ENCODE measurements at regions not wholly inside any gene's neighbourhood (a gene's known extent, or its start where the extent isn't known, plus 50 kb on each side); places are given as distances from the start of the nearest gene placed in this dataset.

DNA sequence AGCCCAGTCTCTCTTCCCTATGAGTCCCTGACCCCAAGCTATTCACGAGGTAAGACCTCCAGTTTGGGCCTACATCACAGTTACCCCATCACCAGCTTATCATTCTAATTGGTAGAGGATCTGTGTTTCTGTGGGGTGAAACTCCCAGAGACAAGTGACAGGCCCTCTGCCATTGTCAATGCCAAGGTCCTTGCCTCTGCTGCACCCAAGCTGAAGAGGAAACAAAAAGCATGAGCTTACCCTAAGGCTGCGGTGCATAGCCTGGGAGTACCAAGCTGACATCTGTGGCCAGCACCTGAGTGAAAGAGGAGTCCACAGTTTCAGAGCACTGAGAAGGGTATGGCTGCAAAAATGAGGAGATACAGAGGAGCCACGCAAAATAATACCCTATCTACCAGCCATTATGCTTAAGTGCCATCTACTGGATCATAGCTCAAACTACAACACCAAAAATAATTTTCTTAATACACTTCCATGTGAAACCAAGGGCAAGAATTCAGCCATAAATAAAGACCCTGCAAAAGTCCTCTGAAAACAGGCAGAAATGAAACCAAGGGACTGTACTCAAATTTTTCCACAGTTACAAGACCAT, 62.3 kb upstream of the ANO5 start:
- Histone ChIP-seq H3K9me3 (replicated peaks in 1 of 3) (no peaks in the 10 kb centered on the region), H3K36me3 (replicated peaks in 1 of 2) (no peaks in the 10 kb centered on the region), H3K27me3 (no peaks in the 10 kb centered on the region), H3K4me3 (no peak overlapping the region), H3K4me1 (replicated peaks in 1 of 2) (no peaks in the 10 kb centered on the region), H3K27ac (no peak overlapping the region)
- whole genome bisulfite sequencing, 4 donors = 43 to 56% (median 44%) methylated on average over 3 of the region's 3 CpGs
- intact Hi-C loops (cut with DNase I) = no loop called here
- DNase-seq = no peak
- TF ChIP-seq, protein P1, sequence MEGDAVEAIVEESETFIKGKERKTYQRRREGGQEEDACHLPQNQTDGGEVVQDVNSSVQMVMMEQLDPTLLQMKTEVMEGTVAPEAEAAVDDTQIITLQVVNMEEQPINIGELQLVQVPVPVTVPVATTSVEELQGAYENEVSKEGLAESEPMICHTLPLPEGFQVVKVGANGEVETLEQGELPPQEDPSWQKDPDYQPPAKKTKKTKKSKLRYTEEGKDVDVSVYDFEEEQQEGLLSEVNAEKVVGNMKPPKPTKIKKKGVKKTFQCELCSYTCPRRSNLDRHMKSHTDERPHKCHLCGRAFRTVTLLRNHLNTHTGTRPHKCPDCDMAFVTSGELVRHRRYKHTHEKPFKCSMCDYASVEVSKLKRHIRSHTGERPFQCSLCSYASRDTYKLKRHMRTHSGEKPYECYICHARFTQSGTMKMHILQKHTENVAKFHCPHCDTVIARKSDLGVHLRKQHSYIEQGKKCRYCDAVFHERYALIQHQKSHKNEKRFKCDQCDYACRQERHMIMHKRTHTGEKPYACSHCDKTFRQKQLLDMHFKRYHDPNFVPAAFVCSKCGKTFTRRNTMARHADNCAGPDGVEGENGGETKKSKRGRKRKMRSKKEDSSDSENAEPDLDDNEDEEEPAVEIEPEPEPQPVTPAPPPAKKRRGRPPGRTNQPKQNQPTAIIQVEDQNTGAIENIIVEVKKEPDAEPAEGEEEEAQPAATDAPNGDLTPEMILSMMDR (IDR thresholded peaks at IDR 0.05) = peak; percentile 5 to 48 (median 35)
- TF ChIP-seq POLR2A (IDR thresholded peaks at IDR 0.05) = no peak

DNA sequence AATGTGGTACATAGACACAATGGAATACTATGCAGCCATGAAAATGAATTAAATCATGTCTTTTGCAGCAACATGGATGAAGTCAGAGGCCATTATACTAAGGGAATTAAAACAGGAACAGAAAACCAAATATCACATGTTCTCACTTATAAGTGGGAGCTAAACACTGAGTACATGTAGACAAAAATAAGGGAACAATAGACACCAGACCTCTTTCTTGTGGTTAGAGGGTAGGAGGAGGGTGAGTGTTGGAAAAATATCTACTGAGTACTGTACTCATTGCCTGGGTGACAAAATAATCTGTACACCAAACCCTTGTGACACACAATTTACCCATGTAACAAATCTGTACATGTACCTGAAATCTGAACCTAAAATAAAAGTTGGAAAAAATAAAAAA, 59.1 kb upstream of the ANO5 start:
- H3K27ac ChIP-seq = no peak overlapping the region
- no peaks in the 10 kb centered on the region for H3K9me3 ChIP-seq (replicated peaks in 1 of 3)
- intact Hi-C loops (cut with DNase I) = no loop called here
- DNase-seq = no peak
- H3K36me3 ChIP-seq (replicated peaks in 1 of 2) = no peaks in the 10 kb centered on the region
- TF ChIP-seq, protein P1 (IDR thresholded peaks at IDR 0.05) = no peak
- TF ChIP-seq POLR2A (IDR thresholded peaks at IDR 0.05) = no peak
- no peaks in the 10 kb centered on the region for H3K27me3 ChIP-seq
- H3K4me3 ChIP-seq = no peak overlapping the region
- no peaks in the 10 kb centered on the region for H3K4me1 ChIP-seq (replicated peaks in 1 of 2)

DNA sequence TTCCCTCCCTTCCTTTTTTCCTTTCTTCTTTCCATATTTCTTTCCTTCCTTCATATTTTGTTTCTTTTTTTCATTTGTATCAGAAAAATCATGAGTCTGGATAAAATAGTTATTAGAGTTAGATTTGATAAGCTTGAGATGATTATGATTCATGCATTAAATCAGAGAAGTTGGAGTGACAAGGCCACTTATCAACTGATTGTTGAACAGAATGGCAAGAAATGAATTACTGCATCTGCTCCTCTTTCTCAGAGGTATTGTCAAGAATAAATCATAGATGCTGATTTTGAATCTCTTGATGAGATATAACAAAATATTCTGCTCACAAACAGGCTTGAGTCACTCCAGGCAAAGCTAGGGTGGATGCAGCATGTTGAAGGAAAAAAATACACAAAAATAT, 54.6 kb upstream of the ANO5 start:
- no peak for TF ChIP-seq POLR2A (IDR thresholded peaks at IDR 0.05)
- TF ChIP-seq, protein P1 (IDR thresholded peaks at IDR 0.05) = no peak
- no peaks in the 10 kb centered on the region for H3K36me3 ChIP-seq (replicated peaks in 1 of 2)
- intact Hi-C loops (cut with DNase I) = no loop called here

More for the DNA sequence above, 54.6 kb upstream of the ANO5 start:
- DNase-seq = no peak
- Histone ChIP-seq H3K4me1 (replicated peaks in 1 of 2) (no peaks in the 10 kb centered on the region), H3K27ac (no peak overlapping the region), H3K4me3 (no peak overlapping the region), H3K9me3 (replicated peaks in 1 of 3) (no peaks in the 10 kb centered on the region), H3K27me3 (no peaks in the 10 kb centered on the region)
